SK-N-SH treated with all-trans-retinoic acid at 6 μM for 48 hours (cell line): ENCODE measurements at regions not wholly inside any gene's neighbourhood (a gene's known extent, or its start where the extent isn't known, plus 50 kb on each side); places are given as distances from the start of the nearest gene placed in this dataset.

ENCODE experiments used
- ARNTL ChIP-seq: fragments of 450-650 bp; formaldehyde crosslinking; IDR thresholded peaks from 2 replicates; pipeline ENCODE4 v1.5.0; 2020; ENCODE audit warnings: low read depth, mild to moderate bottlenecking, moderate library complexity, borderline replicate concordance
- BACH2 ChIP-seq: fragments of 250-450 bp; sonication (Bioruptor Pico); IDR thresholded peaks from 2 replicates; pipeline ENCODE4 v1.9.0; 2021; ENCODE audit warnings: mild to moderate bottlenecking, borderline replicate concordance
- OSR1 ChIP-seq: fragments of 250-450 bp; sonication (Bioruptor Pico); IDR thresholded peaks from 2 replicates; pipeline ENCODE4 v1.8.0; 2022; ENCODE audit warnings: moderate library complexity, mild to moderate bottlenecking, inconsistent platforms
- RARB ChIP-seq: fragments of 250-450 bp; sonication (Bioruptor Pico); IDR thresholded peaks from 2 replicates; pipeline ENCODE4 v1.8.0; 2021; ENCODE audit warnings: mild to moderate bottlenecking, moderate library complexity
- ZC3H10 ChIP-seq: fragments of 250-450 bp; sonication (Bioruptor Pico); IDR thresholded peaks from 2 replicates; pipeline ENCODE4 v1.5.1; 2021; ENCODE audit warnings: mild to moderate bottlenecking, moderate library complexity
- ZFP3 ChIP-seq: fragments of 250-450 bp; sonication (Bioruptor Pico); IDR thresholded peaks from 2 replicates; pipeline ENCODE4 v1.5.0; 2020; ENCODE audit warnings: mild to moderate bottlenecking, moderate library complexity
- ZFP30 ChIP-seq: fragments of 450-650 bp; formaldehyde crosslinking; IDR thresholded peaks from 2 replicates; pipeline ENCODE4 v1.5.0; 2022; ENCODE audit warnings: mild to moderate bottlenecking, moderate library complexity
- TF ChIP-seq, protein P1 (sequence below): fragments of 250-450 bp; sonication (Bioruptor Pico); IDR thresholded peaks from 2 replicates; pipeline ENCODE4 v1.5.1; 2020; ENCODE audit warnings: low read depth, mild to moderate bottlenecking, moderate library complexity
- TF ChIP-seq, protein P2 (sequence below): fragments of 250-450 bp; sonication (Bioruptor Pico); IDR thresholded peaks from 2 replicates; pipeline ENCODE4 v1.5.0; 2020; ENCODE audit warnings: mild to moderate bottlenecking, moderate library complexity

DNA sequence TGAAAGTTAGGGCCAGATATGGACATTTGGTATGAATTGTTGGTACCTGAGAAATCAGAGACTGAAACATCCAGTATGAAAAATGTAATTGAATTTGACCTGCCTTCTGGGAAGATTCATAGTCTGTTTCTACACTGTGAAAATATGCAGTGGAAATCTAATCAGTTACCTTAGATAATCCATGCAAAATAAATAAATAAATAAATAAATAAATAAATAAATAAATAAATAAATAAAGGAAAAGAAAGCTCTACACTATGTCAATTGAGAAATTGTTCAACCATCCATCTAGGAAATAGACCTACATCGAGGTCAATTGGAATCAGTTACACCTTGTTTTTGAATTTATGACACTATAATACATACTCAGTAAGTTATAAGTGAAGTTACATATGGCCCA, 252.3 kb downstream of the VGLL3 start:
- no peak for TF ChIP-seq ZFP30
- TF ChIP-seq ZC3H10 (CRISPR knock-in tag): no peak
- TF ChIP-seq ZFP3 (CRISPR knock-in tag): no peak
- no peak for TF ChIP-seq BACH2
- TF ChIP-seq OSR1 (CRISPR knock-in tag): no peak
- TF ChIP-seq ARNTL: no peak
- TF ChIP-seq RARB (CRISPR knock-in tag): no peak
- TF ChIP-seq, protein P1, sequence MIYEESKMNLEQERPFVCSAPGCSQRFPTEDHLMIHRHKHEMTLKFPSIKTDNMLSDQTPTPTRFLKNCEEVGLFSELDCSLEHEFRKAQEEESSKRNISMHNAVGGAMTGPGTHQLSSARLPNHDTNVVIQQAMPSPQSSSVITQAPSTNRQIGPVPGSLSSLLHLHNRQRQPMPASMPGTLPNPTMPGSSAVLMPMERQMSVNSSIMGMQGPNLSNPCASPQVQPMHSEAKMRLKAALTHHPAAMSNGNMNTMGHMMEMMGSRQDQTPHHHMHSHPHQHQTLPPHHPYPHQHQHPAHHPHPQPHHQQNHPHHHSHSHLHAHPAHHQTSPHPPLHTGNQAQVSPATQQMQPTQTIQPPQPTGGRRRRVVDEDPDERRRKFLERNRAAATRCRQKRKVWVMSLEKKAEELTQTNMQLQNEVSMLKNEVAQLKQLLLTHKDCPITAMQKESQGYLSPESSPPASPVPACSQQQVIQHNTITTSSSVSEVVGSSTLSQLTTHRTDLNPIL (CRISPR knock-in tag): no peak
- TF ChIP-seq, protein P2, sequence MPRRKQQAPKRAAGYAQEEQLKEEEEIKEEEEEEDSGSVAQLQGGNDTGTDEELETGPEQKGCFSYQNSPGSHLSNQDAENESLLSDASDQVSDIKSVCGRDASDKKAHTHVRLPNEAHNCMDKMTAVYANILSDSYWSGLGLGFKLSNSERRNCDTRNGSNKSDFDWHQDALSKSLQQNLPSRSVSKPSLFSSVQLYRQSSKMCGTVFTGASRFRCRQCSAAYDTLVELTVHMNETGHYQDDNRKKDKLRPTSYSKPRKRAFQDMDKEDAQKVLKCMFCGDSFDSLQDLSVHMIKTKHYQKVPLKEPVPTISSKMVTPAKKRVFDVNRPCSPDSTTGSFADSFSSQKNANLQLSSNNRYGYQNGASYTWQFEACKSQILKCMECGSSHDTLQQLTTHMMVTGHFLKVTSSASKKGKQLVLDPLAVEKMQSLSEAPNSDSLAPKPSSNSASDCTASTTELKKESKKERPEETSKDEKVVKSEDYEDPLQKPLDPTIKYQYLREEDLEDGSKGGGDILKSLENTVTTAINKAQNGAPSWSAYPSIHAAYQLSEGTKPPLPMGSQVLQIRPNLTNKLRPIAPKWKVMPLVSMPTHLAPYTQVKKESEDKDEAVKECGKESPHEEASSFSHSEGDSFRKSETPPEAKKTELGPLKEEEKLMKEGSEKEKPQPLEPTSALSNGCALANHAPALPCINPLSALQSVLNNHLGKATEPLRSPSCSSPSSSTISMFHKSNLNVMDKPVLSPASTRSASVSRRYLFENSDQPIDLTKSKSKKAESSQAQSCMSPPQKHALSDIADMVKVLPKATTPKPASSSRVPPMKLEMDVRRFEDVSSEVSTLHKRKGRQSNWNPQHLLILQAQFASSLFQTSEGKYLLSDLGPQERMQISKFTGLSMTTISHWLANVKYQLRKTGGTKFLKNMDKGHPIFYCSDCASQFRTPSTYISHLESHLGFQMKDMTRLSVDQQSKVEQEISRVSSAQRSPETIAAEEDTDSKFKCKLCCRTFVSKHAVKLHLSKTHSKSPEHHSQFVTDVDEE (CRISPR knock-in tag): no peak
